SK-N-SH treated with all-trans-retinoic acid at 6 μM for 48 hours (cell line): ENCODE measurements at regions not wholly inside any gene's neighbourhood (a gene's known extent, or its start where the extent isn't known, plus 50 kb on each side); places are given as distances from the start of the nearest gene placed in this dataset.

Experiments
- ATAC-seq: fragments of 200-7000 bp; cut with Tn5 transposase; 3 replicates; pipeline ENCODE4 v1.9.1; 2020; ENCODE audit warnings: mild to moderate bottlenecking, moderate library complexity
- ARNTL ChIP-seq: fragments of 450-650 bp; formaldehyde crosslinking; IDR thresholded peaks from 2 replicates; pipeline ENCODE4 v1.5.0; 2020; ENCODE audit warnings: low read depth, mild to moderate bottlenecking, moderate library complexity, borderline replicate concordance
- BACH2 ChIP-seq: fragments of 250-450 bp; sonication (Bioruptor Pico); IDR thresholded peaks from 2 replicates; pipeline ENCODE4 v1.9.0; 2021; ENCODE audit warnings: mild to moderate bottlenecking, borderline replicate concordance
- CSDC2 ChIP-seq: fragments of 250-450 bp; sonication (Bioruptor Pico); IDR thresholded peaks from 2 replicates; pipeline ENCODE4 v1.5.0; 2020; ENCODE audit warnings: mild to moderate bottlenecking, moderate library complexity
- CSRNP3 ChIP-seq: fragments of 250-450 bp; sonication (Bioruptor Pico); IDR thresholded peaks from 2 replicates; pipeline ENCODE4 v1.5.1; 2021; ENCODE audit warnings: mild to moderate bottlenecking, moderate library complexity
- ISL1 ChIP-seq: fragments of 250-450 bp; sonication (Bioruptor Pico); IDR thresholded peaks from 2 replicates; pipeline ENCODE4 v2.1.2; 2022; ENCODE audit warnings: mild to moderate bottlenecking, moderate library complexity
- PATZ1 ChIP-seq: fragments of 250-450 bp; sonication (Bioruptor Pico); IDR thresholded peaks from 2 replicates; pipeline ENCODE4 v1.8.0; 2020; ENCODE audit warnings: mild to moderate bottlenecking, moderate library complexity, borderline replicate concordance
- PPARA ChIP-seq: fragments of 250-450 bp; sonication (Bioruptor Pico); IDR thresholded peaks from 2 replicates; pipeline ENCODE4 v1.5.0; 2020; ENCODE audit warnings: mild to moderate bottlenecking, borderline replicate concordance
- SNAI2 ChIP-seq: fragments of 250-450 bp; sonication (Bioruptor Pico); IDR thresholded peaks from 2 replicates; pipeline ENCODE4 v1.5.0; 2020; ENCODE audit warnings: mild to moderate bottlenecking, moderate library complexity
- TOX ChIP-seq: fragments of 250-450 bp; sonication (Bioruptor Pico); IDR thresholded peaks from 2 replicates; pipeline ENCODE4 v1.8.0; 2021; ENCODE audit warnings: mild to moderate bottlenecking, moderate library complexity, borderline replicate concordance
- ZC3H10 ChIP-seq: fragments of 250-450 bp; sonication (Bioruptor Pico); IDR thresholded peaks from 2 replicates; pipeline ENCODE4 v1.5.1; 2021; ENCODE audit warnings: mild to moderate bottlenecking, moderate library complexity
- ZFP3 ChIP-seq: fragments of 250-450 bp; sonication (Bioruptor Pico); IDR thresholded peaks from 2 replicates; pipeline ENCODE4 v1.5.0; 2020; ENCODE audit warnings: mild to moderate bottlenecking, moderate library complexity
- ZFP30 ChIP-seq: fragments of 450-650 bp; formaldehyde crosslinking; IDR thresholded peaks from 2 replicates; pipeline ENCODE4 v1.5.0; 2022; ENCODE audit warnings: mild to moderate bottlenecking, moderate library complexity
- ZNF565 ChIP-seq: fragments of 450-650 bp; formaldehyde crosslinking; conservative IDR thresholded peaks from 2 replicates; pipeline ENCODE4 v1.5.0; 2020; ENCODE audit warnings: low read depth, mild to moderate bottlenecking, moderate library complexity
- ZNF70 ChIP-seq: fragments of 450-650 bp; formaldehyde crosslinking; IDR thresholded peaks from 2 replicates; pipeline ENCODE4 v1.5.0; 2020; ENCODE audit warnings: mild to moderate bottlenecking, moderate library complexity
- ZNF8 ChIP-seq: fragments of 450-650 bp; formaldehyde crosslinking; IDR thresholded peaks from 2 replicates; pipeline ENCODE4 v1.5.0; 2020; ENCODE audit warnings: mild to moderate bottlenecking, moderate library complexity
- TF ChIP-seq, protein P1 (sequence below): fragments of 250-450 bp; sonication (Bioruptor Pico); IDR thresholded peaks from 2 replicates; pipeline ENCODE4 v1.8.0; 2021; ENCODE audit warnings: low read depth, mild to moderate bottlenecking, moderate library complexity, borderline replicate concordance
- TF ChIP-seq, protein P2 (sequence below): fragments of 250-450 bp; sonication (Bioruptor Pico); IDR thresholded peaks from 2 replicates; pipeline ENCODE4 v1.5.0; 2020; ENCODE audit warnings: mild to moderate bottlenecking, moderate library complexity
- TF ChIP-seq, protein P3 (sequence below): fragments of 250-450 bp; sonication (Bioruptor Pico); IDR thresholded peaks from 2 replicates; pipeline ENCODE4 v1.5.1; 2020; ENCODE audit warnings: low read depth, mild to moderate bottlenecking, moderate library complexity

GRCh38 chr4:151618858-151619257 is 141.9 kb downstream of the GATB start (continued):
- TF ChIP-seq ISL1, result no peak
- TF ChIP-seq ZNF70 (CRISPR knock-in tag), result no peak
- no peak for TF ChIP-seq SNAI2 (CRISPR knock-in tag)
- TF ChIP-seq, protein P1, sequence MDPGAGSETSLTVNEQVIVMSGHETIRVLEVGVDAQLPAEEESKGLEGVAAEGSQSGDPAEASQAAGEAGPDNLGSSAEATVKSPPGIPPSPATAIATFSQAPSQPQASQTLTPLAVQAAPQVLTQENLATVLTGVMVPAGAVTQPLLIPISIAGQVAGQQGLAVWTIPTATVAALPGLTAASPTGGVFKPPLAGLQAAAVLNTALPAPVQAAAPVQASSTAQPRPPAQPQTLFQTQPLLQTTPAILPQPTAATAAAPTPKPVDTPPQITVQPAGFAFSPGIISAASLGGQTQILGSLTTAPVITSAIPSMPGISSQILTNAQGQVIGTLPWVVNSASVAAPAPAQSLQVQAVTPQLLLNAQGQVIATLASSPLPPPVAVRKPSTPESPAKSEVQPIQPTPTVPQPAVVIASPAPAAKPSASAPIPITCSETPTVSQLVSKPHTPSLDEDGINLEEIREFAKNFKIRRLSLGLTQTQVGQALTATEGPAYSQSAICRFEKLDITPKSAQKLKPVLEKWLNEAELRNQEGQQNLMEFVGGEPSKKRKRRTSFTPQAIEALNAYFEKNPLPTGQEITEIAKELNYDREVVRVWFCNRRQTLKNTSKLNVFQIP (CRISPR knock-in tag), result no peak

DNA sequence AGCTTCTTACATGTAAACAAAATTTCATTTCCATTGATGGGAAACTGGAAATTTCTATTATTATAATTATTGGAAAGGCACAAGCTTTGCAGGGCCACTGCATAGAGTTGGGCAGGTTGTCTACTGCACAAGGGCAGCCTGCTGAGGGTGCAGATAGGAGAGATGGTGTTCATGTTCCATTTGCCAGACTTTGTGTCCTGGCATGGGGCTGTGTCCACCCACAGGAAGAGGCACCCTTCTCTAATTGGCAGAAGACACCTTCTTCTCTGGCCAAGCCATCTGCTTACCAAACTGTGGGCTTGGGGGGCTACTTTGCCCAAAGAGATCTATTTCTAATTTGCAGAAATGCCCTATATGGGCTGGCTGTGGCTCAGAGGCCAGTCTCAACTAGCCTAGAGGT is 140.7 kb downstream of the GATB start:
- no peak for ATAC-seq
- TF ChIP-seq, protein P2, sequence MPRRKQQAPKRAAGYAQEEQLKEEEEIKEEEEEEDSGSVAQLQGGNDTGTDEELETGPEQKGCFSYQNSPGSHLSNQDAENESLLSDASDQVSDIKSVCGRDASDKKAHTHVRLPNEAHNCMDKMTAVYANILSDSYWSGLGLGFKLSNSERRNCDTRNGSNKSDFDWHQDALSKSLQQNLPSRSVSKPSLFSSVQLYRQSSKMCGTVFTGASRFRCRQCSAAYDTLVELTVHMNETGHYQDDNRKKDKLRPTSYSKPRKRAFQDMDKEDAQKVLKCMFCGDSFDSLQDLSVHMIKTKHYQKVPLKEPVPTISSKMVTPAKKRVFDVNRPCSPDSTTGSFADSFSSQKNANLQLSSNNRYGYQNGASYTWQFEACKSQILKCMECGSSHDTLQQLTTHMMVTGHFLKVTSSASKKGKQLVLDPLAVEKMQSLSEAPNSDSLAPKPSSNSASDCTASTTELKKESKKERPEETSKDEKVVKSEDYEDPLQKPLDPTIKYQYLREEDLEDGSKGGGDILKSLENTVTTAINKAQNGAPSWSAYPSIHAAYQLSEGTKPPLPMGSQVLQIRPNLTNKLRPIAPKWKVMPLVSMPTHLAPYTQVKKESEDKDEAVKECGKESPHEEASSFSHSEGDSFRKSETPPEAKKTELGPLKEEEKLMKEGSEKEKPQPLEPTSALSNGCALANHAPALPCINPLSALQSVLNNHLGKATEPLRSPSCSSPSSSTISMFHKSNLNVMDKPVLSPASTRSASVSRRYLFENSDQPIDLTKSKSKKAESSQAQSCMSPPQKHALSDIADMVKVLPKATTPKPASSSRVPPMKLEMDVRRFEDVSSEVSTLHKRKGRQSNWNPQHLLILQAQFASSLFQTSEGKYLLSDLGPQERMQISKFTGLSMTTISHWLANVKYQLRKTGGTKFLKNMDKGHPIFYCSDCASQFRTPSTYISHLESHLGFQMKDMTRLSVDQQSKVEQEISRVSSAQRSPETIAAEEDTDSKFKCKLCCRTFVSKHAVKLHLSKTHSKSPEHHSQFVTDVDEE (CRISPR knock-in tag), result no peak
- TF ChIP-seq CSRNP3 (no peak), ZFP3 (no peak), PPARA (no peak), ISL1 (no peak), SNAI2 (CRISPR knock-in tag) (no peak), BACH2 (CRISPR knock-in tag) (no peak), ZNF565 (CRISPR knock-in tag) (no peak), ZFP30 (CRISPR knock-in tag) (no peak), TOX (CRISPR knock-in tag) (no peak), ARNTL (CRISPR knock-in tag) (no peak), ZC3H10 (CRISPR knock-in tag) (no peak), PATZ1 (CRISPR knock-in tag) (no peak), CSDC2 (CRISPR knock-in tag) (no peak), ZNF70 (CRISPR knock-in tag) (no peak), ZNF8 (CRISPR knock-in tag) (no peak)
- TF ChIP-seq, protein P1 (CRISPR knock-in tag), result no peak
- TF ChIP-seq, protein P3, sequence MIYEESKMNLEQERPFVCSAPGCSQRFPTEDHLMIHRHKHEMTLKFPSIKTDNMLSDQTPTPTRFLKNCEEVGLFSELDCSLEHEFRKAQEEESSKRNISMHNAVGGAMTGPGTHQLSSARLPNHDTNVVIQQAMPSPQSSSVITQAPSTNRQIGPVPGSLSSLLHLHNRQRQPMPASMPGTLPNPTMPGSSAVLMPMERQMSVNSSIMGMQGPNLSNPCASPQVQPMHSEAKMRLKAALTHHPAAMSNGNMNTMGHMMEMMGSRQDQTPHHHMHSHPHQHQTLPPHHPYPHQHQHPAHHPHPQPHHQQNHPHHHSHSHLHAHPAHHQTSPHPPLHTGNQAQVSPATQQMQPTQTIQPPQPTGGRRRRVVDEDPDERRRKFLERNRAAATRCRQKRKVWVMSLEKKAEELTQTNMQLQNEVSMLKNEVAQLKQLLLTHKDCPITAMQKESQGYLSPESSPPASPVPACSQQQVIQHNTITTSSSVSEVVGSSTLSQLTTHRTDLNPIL (CRISPR knock-in tag), result no peak
